EL (cell line): ENCODE measurements at regions not wholly inside any gene's neighbourhood (a gene's known extent, or its start where the extent isn't known, plus 50 kb on each side); places are given as distances from the start of the nearest gene placed in this dataset.

Experiments
- DNase-seq: peaks from one replicate; pipeline ENCODE4 v3.0.0-alpha.2; 2016

GRCh38 chrX:142742581-142742980, 283.1 kb upstream of the SPANXN4 start:
- no peak for DNase-seq

GRCh38 chrX:142733327-142733726, 292.4 kb upstream of the SPANXN4 start:
- DNase-seq, result no peak

- DNase-seq, result no peak
Observed at GRCh38 chrX:142711796-142712290, 313.9 kb upstream of the SPANXN4 start.

GRCh38 chrX:142702749-142703148, 323.0 kb upstream of the SPANXN4 start:
- no peak for DNase-seq

- DNase-seq, result no peak
Observed at GRCh38 chrX:142688256-142688655, 337.5 kb upstream of the SPANXN4 start.

- DNase-seq, result no peak
Observed at GRCh38 chrX:142686653-142687283, 339.0 kb upstream of the SPANXN4 start.

GRCh38 chrX:142686206-142686605, 339.5 kb upstream of the SPANXN4 start:
- no peak for DNase-seq

- DNase-seq, result no peak
Observed at GRCh38 chrX:142680038-142680437, 345.7 kb upstream of the SPANXN4 start.

GRCh38 chrX:142671036-142671435, 354.7 kb upstream of the SPANXN4 start:
- no peak for DNase-seq

GRCh38 chrX:142663330-142664095, 362.2 kb upstream of the SPANXN4 start:
- no peak for DNase-seq

GRCh38 chrX:142661696-142662095, 364.0 kb upstream of the SPANXN4 start:
- DNase-seq, result no peak

GRCh38 chrX:142655507-142655906, 370.2 kb upstream of the SPANXN4 start:
- no peak for DNase-seq

GRCh38 chrX:142637206-142637605, 388.5 kb upstream of the SPANXN4 start:
- DNase-seq, result no peak

GRCh38 chrX:142616636-142617035, 409.1 kb upstream of the SPANXN4 start:
- no peak for DNase-seq

GRCh38 chrX:142613403-142613802, 408.3 kb upstream of the MAGEC2 start:
- DNase-seq, result no peak

- peak; percentile 0 for DNase-seq
Observed at GRCh38 chrX:142606629-142607028, 401.5 kb upstream of the MAGEC2 start.

GRCh38 chrX:142601792-142602191, 396.7 kb upstream of the MAGEC2 start:
- DNase-seq, result no peak

GRCh38 chrX:142593361-142593862, 388.3 kb upstream of the MAGEC2 start:
- no peak for DNase-seq

GRCh38 chrX:142576615-142577014, 371.5 kb upstream of the MAGEC2 start:
- DNase-seq, result no peak

- DNase-seq, result no peak
Observed at GRCh38 chrX:142549923-142550322, 344.8 kb upstream of the MAGEC2 start.

- no peak for DNase-seq
Observed at GRCh38 chrX:142505839-142506238, 300.7 kb upstream of the MAGEC2 start.

- peak; percentile 21 for DNase-seq
Observed at GRCh38 chrX:142503967-142504643, 299.0 kb upstream of the MAGEC2 start.

GRCh38 chrX:142502441-142502840, 297.4 kb upstream of the MAGEC2 start:
- DNase-seq, result no peak

- no peak for DNase-seq
Observed at GRCh38 chrX:142499992-142500391, 294.9 kb upstream of the MAGEC2 start.
